Fibroblast of the aortic adventitia (primary cell): ENCODE measurements at regions not wholly inside any gene's neighbourhood (a gene's known extent, or its start where the extent isn't known, plus 50 kb on each side); places are given as distances from the start of the nearest gene placed in this dataset.

ENCODE experiments used
- DNase-seq: peaks from one replicate; pipeline ENCODE4 v3.0.0-alpha.2; 2010; ENCODE audit warnings: low read depth
- H3K4me3 ChIP-seq: 2 replicates; pipeline ENCODE4 v1.5.1; 2011; ENCODE audit warnings: low read depth, mild to moderate bottlenecking, control low read depth, low read length, moderate library complexity
- CTCF ChIP-seq: IDR thresholded peaks from 2 replicates; pipeline ENCODE4 v1.5.1; 2011; ENCODE audit warnings: mild to moderate bottlenecking, low read length, control low read depth, inconsistent platforms; ENCODE audit not compliant: insufficient read depth

- no peak overlapping the region for H3K4me3 ChIP-seq
- TF ChIP-seq CTCF, result no peak
- no peak for DNase-seq
These were observed 305.3 kb downstream of the TEX29 start for GRCh38 chr13:111625526-111626315.

- no peak for TF ChIP-seq CTCF
- H3K4me3 ChIP-seq, result no peak overlapping the region
- no peak for DNase-seq
These were observed 306.2 kb downstream of the TEX29 start for GRCh38 chr13:111626371-111627305.

DNA sequence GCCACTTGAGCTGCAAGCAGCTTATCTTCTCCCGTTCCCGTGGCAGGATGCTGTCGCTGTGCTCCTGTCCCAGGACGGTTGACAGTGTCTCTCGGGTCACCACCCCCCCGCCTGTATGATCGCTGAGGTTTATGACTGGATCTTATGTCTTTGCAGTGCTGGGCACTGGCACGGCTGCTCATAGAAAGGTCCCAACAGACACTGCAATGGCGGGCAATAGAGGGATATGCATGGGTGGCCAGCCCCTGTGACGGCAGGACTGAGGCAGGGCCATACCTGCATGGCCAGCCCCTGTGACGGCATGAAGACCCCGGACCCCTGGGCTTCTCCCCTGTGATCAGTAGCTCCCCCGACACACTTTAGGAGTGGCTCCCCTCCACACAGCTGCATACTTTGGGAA lies 307.2 kb downstream of the TEX29 start:
- no peak overlapping the region for H3K4me3 ChIP-seq
- DNase-seq, result no peak
- no peak for TF ChIP-seq CTCF

GRCh38 chr13:111629016-111629415 lies 308.6 kb downstream of the TEX29 start:
- no peak overlapping the region for H3K4me3 ChIP-seq
- DNase-seq, result no peak
- TF ChIP-seq CTCF, result no peak

DNA sequence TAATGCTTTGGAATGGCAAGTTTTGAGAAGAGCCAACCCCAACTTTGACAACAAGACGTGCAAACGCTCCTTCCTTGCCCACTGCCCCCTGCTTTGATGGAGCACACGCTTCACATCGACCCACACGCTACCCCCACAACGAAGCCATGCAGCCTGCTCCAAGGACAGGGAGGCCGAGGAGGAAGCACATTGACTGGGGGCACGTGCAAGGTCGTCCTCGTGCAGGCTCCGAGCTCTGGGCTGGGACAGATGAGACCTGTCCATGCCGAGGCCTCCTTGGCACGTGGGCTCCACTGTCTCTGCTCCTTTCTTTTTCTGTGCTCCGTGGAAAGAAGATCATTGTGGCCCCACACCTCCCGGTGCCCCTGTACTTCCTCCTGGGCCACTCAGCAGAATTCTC lies 309.0 kb downstream of the TEX29 start:
- H3K4me3 ChIP-seq, result no peak overlapping the region
- DNase-seq, result no peak
- TF ChIP-seq CTCF, result no peak

GRCh38 chr13:111629926-111630325 lies 309.5 kb downstream of the TEX29 start:
- DNase-seq, result no peak
- no peak for TF ChIP-seq CTCF
- no peak overlapping the region for H3K4me3 ChIP-seq
